OCI-LY3 (cell line): ENCODE measurements at regions not wholly inside any gene's neighbourhood (a gene's known extent, or its start where the extent isn't known, plus 50 kb on each side); places are given as distances from the start of the nearest gene placed in this dataset.

Experiments used
- EZH2phosphoT487 ChIP-seq: fragments of 200-600 bp; shearing (Covaris generic); IDR thresholded peaks from 2 replicates; pipeline ENCODE4 v1.6.1; 2018; ENCODE audit warnings: antibody characterized with exemption, mixed run types, low read depth
- TF ChIP-seq, protein P1 (sequence below): fragments of 200-600, 300-600 bp; sonication (generic); IDR thresholded peaks from 2 replicates; pipeline ENCODE4 v1.5.1; 2014; ENCODE audit warnings: antibody characterized with exemption, low read length, low read depth

GRCh38 chr6:134434019-134434942, 116.4 kb upstream of the SGK1 start:
- TF ChIP-seq, protein P1, sequence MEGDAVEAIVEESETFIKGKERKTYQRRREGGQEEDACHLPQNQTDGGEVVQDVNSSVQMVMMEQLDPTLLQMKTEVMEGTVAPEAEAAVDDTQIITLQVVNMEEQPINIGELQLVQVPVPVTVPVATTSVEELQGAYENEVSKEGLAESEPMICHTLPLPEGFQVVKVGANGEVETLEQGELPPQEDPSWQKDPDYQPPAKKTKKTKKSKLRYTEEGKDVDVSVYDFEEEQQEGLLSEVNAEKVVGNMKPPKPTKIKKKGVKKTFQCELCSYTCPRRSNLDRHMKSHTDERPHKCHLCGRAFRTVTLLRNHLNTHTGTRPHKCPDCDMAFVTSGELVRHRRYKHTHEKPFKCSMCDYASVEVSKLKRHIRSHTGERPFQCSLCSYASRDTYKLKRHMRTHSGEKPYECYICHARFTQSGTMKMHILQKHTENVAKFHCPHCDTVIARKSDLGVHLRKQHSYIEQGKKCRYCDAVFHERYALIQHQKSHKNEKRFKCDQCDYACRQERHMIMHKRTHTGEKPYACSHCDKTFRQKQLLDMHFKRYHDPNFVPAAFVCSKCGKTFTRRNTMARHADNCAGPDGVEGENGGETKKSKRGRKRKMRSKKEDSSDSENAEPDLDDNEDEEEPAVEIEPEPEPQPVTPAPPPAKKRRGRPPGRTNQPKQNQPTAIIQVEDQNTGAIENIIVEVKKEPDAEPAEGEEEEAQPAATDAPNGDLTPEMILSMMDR, result no peak
- no peak for TF ChIP-seq EZH2phosphoT487
